Astrocyte (in vitro differentiated cells and primary cell): ENCODE measurements at regions not wholly inside any gene's neighbourhood (a gene's known extent, or its start where the extent isn't known, plus 50 kb on each side); places are given as distances from the start of the nearest gene placed in this dataset.

Experiments used
- DNase-seq: peaks from one replicate; pipeline ENCODE4 v3.0.0-alpha.2; 2010; ENCODE audit warnings: low read depth
- FAIRE-seq: peaks from 2 replicates; lab custom pipeline; 2011; peaks lifted over from hg19 to GRCh38; lab: Jason Lieb, UNC
- H2AFZ ChIP-seq: 2 replicates; pipeline ENCODE4 v1.6.0; 2012; ENCODE audit warnings: low read depth, low read length, inconsistent platforms
- H3K27ac ChIP-seq: 2 replicates; pipeline ENCODE4 v1.5.1; 2011; ENCODE audit warnings: low read depth, low read length, inconsistent platforms
- H3K27me3 ChIP-seq: 2 replicates; pipeline ENCODE4 v1.6.0; 2011; ENCODE audit warnings: low read length, inconsistent platforms; ENCODE audit not compliant: insufficient read depth
- H3K36me3 ChIP-seq: 2 replicates; pipeline ENCODE4 v1.5.1; 2011; ENCODE audit warnings: low read length, inconsistent platforms; ENCODE audit not compliant: insufficient read depth
- H3K4me1 ChIP-seq: 2 replicates; pipeline ENCODE4 v1.5.1; 2011; ENCODE audit warnings: low read length, inconsistent platforms; ENCODE audit not compliant: insufficient read depth
- H3K4me2 ChIP-seq: 2 replicates; pipeline ENCODE4 v1.6.0; 2012; ENCODE audit warnings: low read length, inconsistent platforms
- H3K4me3 ChIP-seq: 2 replicates; pipeline ENCODE4 v1.5.1; 2011; ENCODE audit warnings: low read depth, mild to moderate bottlenecking, low read length, inconsistent platforms; ENCODE audit not compliant: insufficient read depth
- H3K79me2 ChIP-seq: 2 replicates; pipeline ENCODE4 v1.6.0; 2012; ENCODE audit warnings: mild to moderate bottlenecking, low read length, inconsistent platforms; ENCODE audit not compliant: insufficient read depth
- H3K9ac ChIP-seq: 2 replicates; pipeline ENCODE4 v1.6.0; 2012; ENCODE audit warnings: mild to moderate bottlenecking, low read length, inconsistent platforms
- H3K9me3 ChIP-seq: 2 replicates; pipeline ENCODE4 v1.5.1; 2012; ENCODE audit warnings: low read depth, mild to moderate bottlenecking, low read length, inconsistent platforms; ENCODE audit not compliant: insufficient read depth
- H4K20me1 ChIP-seq: 2 replicates; pipeline ENCODE4 v1.6.0; 2012; ENCODE audit warnings: low read length, inconsistent platforms; ENCODE audit not compliant: insufficient read depth
- H3K27ac Mint-ChIP-seq: one replicate; pipeline ENCODE4 v1.8.0; 2021; ENCODE audit warnings: mild to moderate bottlenecking, mixed read lengths; ENCODE audit not compliant: unreplicated experiment
- H3K27me3 Mint-ChIP-seq: one replicate; pipeline ENCODE4 v1.8.0; 2021; ENCODE audit warnings: low read depth, mixed read lengths; ENCODE audit not compliant: unreplicated experiment
- H3K36me3 Mint-ChIP-seq: one replicate; pipeline ENCODE4 v1.8.0; 2021; ENCODE audit warnings: low read depth, mixed read lengths; ENCODE audit not compliant: unreplicated experiment
- H3K4me1 Mint-ChIP-seq: one replicate; pipeline ENCODE4 v1.8.0; 2021; ENCODE audit warnings: low read depth, mixed read lengths; ENCODE audit not compliant: unreplicated experiment
- H3K4me3 Mint-ChIP-seq: one replicate; pipeline ENCODE4 v1.8.0; 2021; ENCODE audit warnings: mild to moderate bottlenecking, moderate library complexity, mixed read lengths; ENCODE audit not compliant: unreplicated experiment
- H3K9me3 Mint-ChIP-seq: one replicate; pipeline ENCODE4 v1.8.0; 2021; ENCODE audit warnings: mild to moderate bottlenecking, mixed read lengths; ENCODE audit not compliant: unreplicated experiment
- CTCF ChIP-seq: IDR thresholded peaks from 2 replicates; pipeline ENCODE4 v1.5.1; 2011; ENCODE audit warnings: low read depth, mild to moderate bottlenecking, inconsistent platforms, low read length, moderate library complexity; ENCODE audit not compliant: insufficient read depth
- EZH2 ChIP-seq: IDR thresholded peaks from 2 replicates; pipeline ENCODE4 v1.6.1; 2012; ENCODE audit warnings: mild to moderate bottlenecking, low read length, inconsistent platforms; ENCODE audit not compliant: insufficient read depth

GRCh38 chr4:115437739-115438138, 324.3 kb upstream of the NDST4 start:
- H3K4me1 ChIP-seq = no peaks in the 10 kb centered on the region
- no peak overlapping the region for H3K4me3 ChIP-seq
- DNase-seq = no peak
- Mint-ChIP-seq H3K27me3 (no peaks in the 10 kb centered on the region), H3K9me3 (no peaks in the 10 kb centered on the region), H3K4me1 (no peaks in the 10 kb centered on the region), H3K36me3 (no peaks in the 10 kb centered on the region), H3K27ac (no peak overlapping the region), H3K4me3 (no peak overlapping the region)
- H3K27ac ChIP-seq = no peak overlapping the region
- H3K79me2 ChIP-seq = no peaks in the 10 kb centered on the region
- no peak overlapping the region for H3K4me2 ChIP-seq
- H4K20me1 ChIP-seq = no peaks in the 10 kb centered on the region
- FAIRE-seq = no peak
- no peaks in the 10 kb centered on the region for H3K36me3 ChIP-seq
- H2AFZ ChIP-seq = no peak overlapping the region
- H3K27me3 ChIP-seq = no peaks in the 10 kb centered on the region
- no peak overlapping the region for H3K9ac ChIP-seq
- no peaks in the 10 kb centered on the region for H3K9me3 ChIP-seq
- TF ChIP-seq CTCF (no peak), EZH2 (no peak)

- Histone ChIP-seq H4K20me1 (no peaks in the 10 kb centered on the region), H3K79me2 (no peaks in the 10 kb centered on the region), H3K27ac (no peak overlapping the region), H3K27me3 (no peaks in the 10 kb centered on the region), H3K9me3 (no peaks in the 10 kb centered on the region), H3K36me3 (no peaks in the 10 kb centered on the region), H3K9ac (no peak overlapping the region), H3K4me2 (no peak overlapping the region), H3K4me1 (no peaks in the 10 kb centered on the region), H2AFZ (no peak overlapping the region), H3K4me3 (no peak overlapping the region)
- FAIRE-seq (no peak), DNase-seq (no peak)
- no peaks in the 10 kb centered on the region for H3K27me3 Mint-ChIP-seq
- no peak overlapping the region for H3K27ac Mint-ChIP-seq
- no peaks in the 10 kb centered on the region for H3K4me1 Mint-ChIP-seq
- no peaks in the 10 kb centered on the region for H3K36me3 Mint-ChIP-seq
- no peak for TF ChIP-seq CTCF
- no peak for TF ChIP-seq EZH2
- no peak overlapping the region for H3K4me3 Mint-ChIP-seq
- no peaks in the 10 kb centered on the region for H3K9me3 Mint-ChIP-seq
These were observed 320.1 kb upstream of the NDST4 start for GRCh38 chr4:115433491-115433890.

DNA sequence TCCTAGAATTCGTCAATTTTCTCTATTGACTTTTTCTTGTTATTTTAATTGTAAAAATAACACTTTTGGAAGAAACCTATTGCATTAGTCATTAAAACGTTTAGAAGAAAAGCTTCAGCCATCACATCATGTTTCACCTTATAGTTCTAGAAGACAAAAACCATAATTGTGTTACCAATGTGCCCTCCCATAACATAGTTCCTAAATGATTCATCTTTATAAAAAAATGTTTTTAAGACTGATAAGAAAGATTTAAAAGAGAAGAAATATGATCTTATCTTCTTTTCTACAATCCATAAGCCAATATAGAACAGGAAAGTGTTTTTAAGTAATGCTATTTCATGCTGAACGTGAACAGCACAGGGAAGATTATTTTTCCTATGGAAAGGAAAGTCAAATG, 316.6 kb upstream of the NDST4 start:
- no peak overlapping the region for H3K4me2 ChIP-seq
- H3K27ac ChIP-seq = no peak overlapping the region
- no peaks in the 10 kb centered on the region for H3K36me3 ChIP-seq
- no peak overlapping the region for H2AFZ ChIP-seq
- H3K9me3 ChIP-seq = no peaks in the 10 kb centered on the region
- no peak overlapping the region for H3K4me3 ChIP-seq
- Mint-ChIP-seq H3K4me1 (no peaks in the 10 kb centered on the region), H3K4me3 (no peak overlapping the region), H3K36me3 (no peaks in the 10 kb centered on the region), H3K27ac (no peak overlapping the region), H3K27me3 (no peaks in the 10 kb centered on the region), H3K9me3 (no peaks in the 10 kb centered on the region)
- TF ChIP-seq EZH2 (no peak), CTCF (no peak)
- H3K79me2 ChIP-seq = no peaks in the 10 kb centered on the region
- no peaks in the 10 kb centered on the region for H3K4me1 ChIP-seq
- FAIRE-seq (no peak), DNase-seq (no peak)
- H3K9ac ChIP-seq = no peak overlapping the region
- H4K20me1 ChIP-seq = no peaks in the 10 kb centered on the region
- H3K27me3 ChIP-seq = no peaks in the 10 kb centered on the region
